Coronary artery (tissue), 2 donors: ENCODE measurements at regions not wholly inside any gene's neighbourhood (a gene's known extent, or its start where the extent isn't known, plus 50 kb on each side); places are given as distances from the start of the nearest gene placed in this dataset.

Experiments used
- DNase-seq: peaks from one replicate; pipeline ENCODE4 v3.0.0-alpha.2; 2017; ENCODE audit warnings: low spot score
- H3K27ac ChIP-seq, 2 donors: fragments of 200-600 bp; sonication (generic); one replicate each; pipeline ENCODE4 v1.5.1; 2016 to 2019
- H3K4me3 ChIP-seq: fragments of 200-600 bp; sonication (generic); 2 replicates; pipeline ENCODE4 v1.5.1; 2016; ENCODE audit warnings: mild to moderate bottlenecking, moderate library complexity
- CTCF ChIP-seq: fragments of 200-600 bp; sonication (generic); IDR thresholded peaks from one replicate; pipeline ENCODE4 v1.5.1; 2019; ENCODE audit warnings: antibody characterized with exemption

DNA sequence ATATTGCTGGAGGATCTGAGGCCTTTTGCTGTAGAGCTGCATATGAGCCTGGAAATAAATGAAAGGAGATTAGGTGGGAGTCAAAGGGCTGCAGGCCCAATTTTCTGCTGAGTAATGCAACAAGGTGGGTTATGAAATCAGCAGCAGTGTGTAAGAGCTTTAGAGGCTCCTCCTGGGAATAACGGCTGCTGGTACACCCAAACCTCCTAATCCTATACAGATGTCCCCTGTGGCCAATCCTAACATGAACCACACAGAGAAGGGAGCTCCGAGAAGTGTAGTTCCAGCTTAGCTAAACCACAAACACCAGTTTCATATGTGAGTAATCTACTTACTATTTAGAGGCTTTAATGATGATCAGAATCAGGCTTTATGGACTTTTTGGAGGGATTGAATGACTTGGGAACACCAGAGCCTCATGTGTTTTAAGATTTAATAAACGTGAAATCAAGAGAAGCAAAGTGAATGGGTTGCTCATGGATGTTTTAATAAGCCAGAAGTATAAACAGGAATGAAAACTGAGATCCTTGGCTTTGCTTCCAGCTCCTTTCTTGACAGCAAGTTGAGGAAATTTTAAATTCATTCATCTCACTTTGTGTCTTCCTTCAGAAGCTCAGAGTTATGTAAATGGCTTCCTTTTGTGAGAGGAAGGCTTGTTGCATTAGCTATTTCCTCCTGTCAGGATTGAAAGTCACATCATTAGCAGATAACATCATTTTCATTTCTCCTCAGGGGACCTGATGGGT is 437.5 kb downstream of the TMEM232 start:
- no peak for DNase-seq
- H3K4me3 ChIP-seq = no peak overlapping the region
- no peak overlapping the region for H3K27ac ChIP-seq
- TF ChIP-seq CTCF = no peak

- TF ChIP-seq CTCF = no peak
- DNase-seq = no peak
- no peak overlapping the region for H3K27ac ChIP-seq
- no peak overlapping the region for H3K4me3 ChIP-seq
These were observed 437.0 kb downstream of the TMEM232 start for GRCh38 chr5:110289512-110289810.

DNA sequence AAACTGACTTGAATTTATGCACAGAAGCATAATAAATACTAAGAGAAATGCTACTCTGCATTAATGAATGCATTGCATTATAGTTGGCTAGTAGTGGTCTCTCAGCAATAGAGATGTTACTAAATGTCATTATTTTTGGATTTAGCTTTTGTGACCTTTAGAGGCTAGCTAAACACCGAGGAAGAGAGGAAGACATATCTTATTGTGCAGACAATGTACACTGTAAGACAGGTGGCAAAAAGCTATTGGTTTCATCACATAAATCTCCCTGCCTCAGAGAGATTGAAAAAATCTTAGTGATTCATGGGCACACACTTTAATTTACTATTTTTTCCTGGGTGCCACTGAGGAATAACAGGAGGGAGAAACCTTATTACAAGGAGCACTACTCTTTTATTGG is 435.9 kb downstream of the TMEM232 start:
- H3K4me3 ChIP-seq = no peak overlapping the region
- no peak for TF ChIP-seq CTCF
- no peak overlapping the region for H3K27ac ChIP-seq
- no peak for DNase-seq

DNA sequence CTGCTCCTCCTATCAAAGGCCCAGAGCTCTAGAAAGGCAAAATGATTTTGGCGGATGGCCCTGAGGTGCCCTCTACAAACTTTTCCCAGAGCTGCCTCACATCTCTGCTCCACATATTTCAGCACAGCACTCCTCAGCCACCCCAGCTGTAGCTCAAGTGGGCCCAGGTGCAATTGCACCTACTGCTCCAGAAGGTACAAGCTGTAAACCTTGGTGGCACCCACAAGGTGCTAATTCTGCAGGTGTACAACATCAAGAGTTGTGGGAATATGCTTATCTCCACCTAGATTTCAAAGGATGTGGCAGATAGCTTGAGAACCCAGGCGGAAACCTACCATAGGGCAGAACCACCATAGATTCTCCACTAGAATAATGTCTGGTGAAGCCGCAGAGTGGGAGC is 432.2 kb downstream of the TMEM232 start:
- Histone ChIP-seq H3K4me3 (no peak overlapping the region), H3K27ac (no peak overlapping the region)
- TF ChIP-seq CTCF = no peak
- no peak for DNase-seq

- DNase-seq = no peak
- no peak overlapping the region for H3K4me3 ChIP-seq
- H3K27ac ChIP-seq = no peak overlapping the region
- TF ChIP-seq CTCF = no peak
These were observed 429.3 kb downstream of the TMEM232 start for GRCh38 chr5:110297152-110297670.

DNA sequence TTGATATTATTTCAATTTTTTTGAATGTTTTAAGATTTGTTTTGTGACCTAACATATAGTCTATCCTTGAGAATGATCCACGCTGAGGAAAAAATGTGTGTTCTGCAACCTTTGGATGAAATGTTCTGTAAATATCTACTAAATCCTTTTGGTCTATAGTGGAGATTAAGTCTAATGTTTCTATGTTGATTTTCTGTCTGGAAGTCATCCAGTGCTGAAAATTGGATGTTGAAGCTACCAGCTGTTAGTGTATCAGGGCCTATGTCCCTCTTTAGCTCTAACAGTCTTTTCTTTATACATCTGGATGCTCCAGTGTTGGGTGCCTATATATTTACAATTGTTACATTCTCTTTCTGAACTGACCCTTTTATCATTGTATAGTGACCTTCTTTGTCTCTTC is 422.3 kb downstream of the TMEM232 start:
- no peak overlapping the region for H3K27ac ChIP-seq
- TF ChIP-seq CTCF = no peak
- DNase-seq = no peak
- no peak overlapping the region for H3K4me3 ChIP-seq

- H3K4me3 ChIP-seq = no peak overlapping the region
- no peak for DNase-seq
- H3K27ac ChIP-seq = no peak overlapping the region
- no peak for TF ChIP-seq CTCF
These were observed 419.8 kb downstream of the TMEM232 start for GRCh38 chr5:110306650-110307049.
